OCI-LY1 (cell line): ENCODE measurements at regions not wholly inside any gene's neighbourhood (a gene's known extent, or its start where the extent isn't known, plus 50 kb on each side); places are given as distances from the start of the nearest gene placed in this dataset.

Source experiments
- H2AFZ ChIP-seq: fragments of 200-600 bp; sonication (generic), shearing (Covaris generic); 2 replicates; pipeline ENCODE4 v1.6.0; 2014; ENCODE audit warnings: antibody characterized with exemption, mild to moderate bottlenecking, low read length
- H3F3A ChIP-seq: fragments of 200-600 bp; sonication (generic), shearing (Covaris generic); 2 replicates; pipeline ENCODE4 v1.6.0; 2014; ENCODE audit warnings: mild to moderate bottlenecking, antibody characterized with exemption, low read length, moderate library complexity; ENCODE audit not compliant: insufficient read depth
- H3K27ac ChIP-seq: fragments of 200-600 bp; sonication (generic); 2 replicates; pipeline ENCODE4 v1.5.1; 2014; ENCODE audit warnings: low read length, mixed run types, mild to moderate bottlenecking, low read depth; ENCODE audit not compliant: poor library complexity, severe bottlenecking
- H3K27me3 ChIP-seq: fragments of 200-600 bp; sonication (generic); 2 replicates; pipeline ENCODE4 v1.6.0; 2014; ENCODE audit warnings: antibody characterized with exemption, mild to moderate bottlenecking, low read length, moderate library complexity; ENCODE audit not compliant: insufficient read depth
- H3K36me3 ChIP-seq: fragments of 200-600 bp; sonication (generic); 2 replicates; pipeline ENCODE4 v1.6.1; 2014; ENCODE audit warnings: mild to moderate bottlenecking, antibody characterized with exemption, low read length, moderate library complexity, mixed read lengths; ENCODE audit not compliant: insufficient read depth
- H3K4me1 ChIP-seq: fragments of 200-600 bp; sonication (generic); 2 replicates; pipeline ENCODE4 v1.5.1; 2014; ENCODE audit warnings: mild to moderate bottlenecking, low read length, moderate library complexity; ENCODE audit not compliant: insufficient read depth, severe bottlenecking
- H3K4me2 ChIP-seq: fragments of 200-600 bp; sonication (generic), shearing (Covaris generic); 2 replicates; pipeline ENCODE4 v1.6.1; 2014; ENCODE audit warnings: low read length
- H3K4me3 ChIP-seq: fragments of 200-600 bp; sonication (generic); 2 replicates; pipeline ENCODE4 v1.5.1; 2014; ENCODE audit warnings: low read length, low read depth, mild to moderate bottlenecking, mixed read lengths; ENCODE audit not compliant: poor library complexity, severe bottlenecking
- H3K79me2 ChIP-seq: fragments of 200-600 bp; shearing (Covaris generic); 2 replicates; pipeline ENCODE4 v1.6.1; 2016; ENCODE audit warnings: mixed run types, low read length, mixed read lengths; ENCODE audit not compliant: insufficient read depth
- H3K9ac ChIP-seq: fragments of 200-600 bp; sonication (generic), shearing (Covaris generic); 2 replicates; pipeline ENCODE4 v1.6.1; 2014; ENCODE audit warnings: mild to moderate bottlenecking, low read length, mixed read lengths
- H3K9me2 ChIP-seq: fragments of 200-600 bp; sonication (generic), shearing (Covaris generic); 2 replicates; pipeline ENCODE4 v1.6.1; 2014; ENCODE audit warnings: low read depth, mild to moderate bottlenecking, low read length, mixed read lengths
- H3K9me3 ChIP-seq: fragments of 200-600 bp; shearing (Covaris generic); 2 replicates; pipeline ENCODE4 v1.6.1; 2014; ENCODE audit warnings: low read length, mixed read lengths
- H4K20me1 ChIP-seq: fragments of 200-600 bp; sonication (generic), shearing (Covaris generic); 2 replicates; pipeline ENCODE4 v1.6.0; 2016; ENCODE audit warnings: mild to moderate bottlenecking, low read length; ENCODE audit not compliant: insufficient read depth
- EZH2 ChIP-seq: fragments of 200-600 bp; sonication (generic), shearing (Covaris generic); IDR thresholded peaks from 2 replicates; pipeline ENCODE4 v1.8.0; 2017; ENCODE audit warnings: borderline replicate concordance, mixed run types, mild to moderate bottlenecking, antibody characterized with exemption, low read length, moderate library complexity, mixed read lengths
- TF ChIP-seq, protein P1 (sequence below): fragments of 200-600 bp; sonication (generic), shearing (Covaris generic); IDR thresholded peaks from 2 replicates; pipeline ENCODE4 v1.5.1; 2017; ENCODE audit warnings: mild to moderate bottlenecking, antibody characterized with exemption, low read length, moderate library complexity, mixed read lengths

DNA sequence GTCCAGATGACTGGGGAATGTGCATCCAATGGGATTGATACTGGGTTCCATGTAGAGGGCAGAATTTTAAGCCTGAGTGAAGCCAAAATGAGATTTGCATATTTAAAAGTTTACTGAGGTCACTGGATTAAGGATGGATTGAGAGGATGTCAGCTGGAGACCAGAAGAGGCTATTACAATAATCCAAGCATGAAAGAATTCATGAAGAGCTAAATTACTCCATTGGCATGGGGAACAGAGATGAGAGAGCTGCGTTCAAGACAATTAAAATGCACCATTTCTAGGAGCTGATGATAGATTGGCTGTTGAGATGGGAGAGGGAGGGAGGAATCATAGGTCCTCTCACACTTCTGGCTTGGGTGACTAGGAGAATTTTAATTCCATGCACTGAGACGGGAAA is 158.5 kb downstream of the JCAD start:
- no peaks in the 10 kb centered on the region for H3K27me3 ChIP-seq
- no peaks in the 10 kb centered on the region for H3K36me3 ChIP-seq
- no peaks in the 10 kb centered on the region for H3K4me1 ChIP-seq
- no peak overlapping the region for H3K9ac ChIP-seq
- H3K9me2 ChIP-seq: no peaks in the 10 kb centered on the region
- no peak overlapping the region for H3K4me2 ChIP-seq
- TF ChIP-seq EZH2: no peak
- TF ChIP-seq, protein P1, sequence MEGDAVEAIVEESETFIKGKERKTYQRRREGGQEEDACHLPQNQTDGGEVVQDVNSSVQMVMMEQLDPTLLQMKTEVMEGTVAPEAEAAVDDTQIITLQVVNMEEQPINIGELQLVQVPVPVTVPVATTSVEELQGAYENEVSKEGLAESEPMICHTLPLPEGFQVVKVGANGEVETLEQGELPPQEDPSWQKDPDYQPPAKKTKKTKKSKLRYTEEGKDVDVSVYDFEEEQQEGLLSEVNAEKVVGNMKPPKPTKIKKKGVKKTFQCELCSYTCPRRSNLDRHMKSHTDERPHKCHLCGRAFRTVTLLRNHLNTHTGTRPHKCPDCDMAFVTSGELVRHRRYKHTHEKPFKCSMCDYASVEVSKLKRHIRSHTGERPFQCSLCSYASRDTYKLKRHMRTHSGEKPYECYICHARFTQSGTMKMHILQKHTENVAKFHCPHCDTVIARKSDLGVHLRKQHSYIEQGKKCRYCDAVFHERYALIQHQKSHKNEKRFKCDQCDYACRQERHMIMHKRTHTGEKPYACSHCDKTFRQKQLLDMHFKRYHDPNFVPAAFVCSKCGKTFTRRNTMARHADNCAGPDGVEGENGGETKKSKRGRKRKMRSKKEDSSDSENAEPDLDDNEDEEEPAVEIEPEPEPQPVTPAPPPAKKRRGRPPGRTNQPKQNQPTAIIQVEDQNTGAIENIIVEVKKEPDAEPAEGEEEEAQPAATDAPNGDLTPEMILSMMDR: no peak
- no peak overlapping the region for H2AFZ ChIP-seq
- H4K20me1 ChIP-seq: no peaks in the 10 kb centered on the region
- no peaks in the 10 kb centered on the region for H3K79me2 ChIP-seq
- no peaks in the 10 kb centered on the region for H3K9me3 ChIP-seq
- no peaks in the 10 kb centered on the region for H3F3A ChIP-seq
- H3K27ac ChIP-seq: no peak overlapping the region
- no peak overlapping the region for H3K4me3 ChIP-seq

DNA sequence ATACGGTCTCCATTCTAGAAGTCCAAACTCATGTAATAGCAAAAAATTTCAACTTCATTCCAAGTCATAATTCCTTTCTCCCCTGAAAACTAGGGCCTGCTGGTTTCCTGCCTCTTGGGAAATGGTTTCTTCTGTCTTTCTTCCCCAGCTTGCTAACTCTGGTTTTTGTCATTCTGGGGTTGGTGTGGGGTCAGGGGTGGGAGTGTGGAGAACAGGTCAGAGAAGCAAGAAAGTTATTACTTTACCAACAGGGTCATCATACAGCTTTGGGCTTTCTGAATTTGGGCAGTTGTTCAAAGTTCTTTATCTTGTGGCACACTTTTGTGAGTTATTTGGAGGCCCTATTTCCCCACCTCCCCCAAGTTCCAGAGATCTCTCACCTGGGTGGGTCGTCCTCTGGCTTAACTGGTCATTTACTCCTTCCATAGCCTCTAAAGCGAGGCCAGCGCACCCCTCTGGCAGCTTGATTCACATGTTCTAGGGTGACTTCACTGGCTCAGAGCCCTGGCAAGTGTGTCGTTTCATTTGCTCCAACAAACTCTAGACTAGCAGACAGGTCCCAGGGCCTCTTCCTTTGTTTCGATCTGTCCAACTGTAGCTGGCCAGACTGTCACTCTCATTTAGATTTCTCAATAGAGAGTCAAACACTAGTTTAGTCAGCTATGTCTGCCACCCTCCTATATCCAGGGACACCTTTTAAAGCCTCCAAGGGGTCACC is 161.2 kb downstream of the JCAD start:
- H3K4me2 ChIP-seq: no peak overlapping the region
- no peaks in the 10 kb centered on the region for H3K9me2 ChIP-seq
- no peak overlapping the region for H3K4me3 ChIP-seq

DNA sequence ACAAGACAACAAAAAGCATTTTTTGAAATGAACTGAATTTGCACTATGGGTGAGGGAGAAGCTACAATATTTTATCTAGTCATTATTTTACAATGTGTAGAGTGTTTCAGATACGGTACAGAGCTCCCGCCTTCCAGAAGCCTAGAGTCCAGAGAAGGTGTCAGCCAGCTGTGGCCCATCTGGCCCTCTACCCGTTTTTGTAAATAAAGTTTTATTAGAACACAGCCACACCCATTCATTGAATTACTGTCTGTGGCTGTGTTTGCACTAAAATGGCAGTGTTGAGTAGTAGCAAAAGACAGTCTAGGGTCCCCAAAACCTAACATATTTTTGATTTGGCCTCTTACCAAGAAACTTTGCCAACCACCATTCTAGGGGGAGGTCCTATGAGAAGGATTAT is 162.0 kb downstream of the JCAD start:
- Histone ChIP-seq H3K4me3 (no peak overlapping the region), H3K4me1 (no peaks in the 10 kb centered on the region), H3F3A (no peaks in the 10 kb centered on the region), H3K9ac (no peak overlapping the region), H4K20me1 (no peaks in the 10 kb centered on the region), H3K27ac (no peak overlapping the region), H3K9me3 (no peaks in the 10 kb centered on the region), H3K9me2 (no peaks in the 10 kb centered on the region), H3K79me2 (no peaks in the 10 kb centered on the region), H3K36me3 (no peaks in the 10 kb centered on the region), H3K27me3 (no peaks in the 10 kb centered on the region), H3K4me2 (no peak overlapping the region), H2AFZ (no peak overlapping the region)
- TF ChIP-seq EZH2: no peak

More for the DNA sequence above, 161.2 kb downstream of the JCAD start:
- Histone ChIP-seq H3K36me3 (no peaks in the 10 kb centered on the region), H3F3A (no peaks in the 10 kb centered on the region), H2AFZ (no peak overlapping the region), H4K20me1 (no peaks in the 10 kb centered on the region), H3K79me2 (no peaks in the 10 kb centered on the region), H3K27me3 (no peaks in the 10 kb centered on the region), H3K27ac (no peak overlapping the region), H3K9me3 (no peaks in the 10 kb centered on the region), H3K4me1 (no peaks in the 10 kb centered on the region), H3K9ac (no peak overlapping the region)
- TF ChIP-seq EZH2: no peak
- TF ChIP-seq, protein P1: no peak

DNA sequence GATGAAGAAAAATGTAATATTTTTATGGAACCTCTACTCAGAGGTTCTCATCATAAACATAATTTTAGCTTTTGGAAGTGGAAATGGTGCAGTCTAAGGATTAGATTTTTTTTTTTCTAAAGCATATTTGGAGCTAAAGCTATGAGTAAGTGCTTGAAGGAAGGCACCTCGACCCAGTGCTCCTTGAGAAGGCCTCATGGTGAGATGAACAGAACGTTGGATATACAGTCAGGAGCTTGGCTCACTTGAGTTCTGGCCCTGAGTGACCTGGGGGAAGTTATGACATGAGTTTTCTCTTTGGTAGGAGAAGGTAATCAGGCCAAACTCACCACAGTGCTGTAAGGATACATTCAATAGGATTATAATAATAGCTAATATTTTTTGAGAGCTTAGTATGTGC is 163.3 kb downstream of the JCAD start:
- Histone ChIP-seq H3K9ac (no peak overlapping the region), H3K9me2 (no peaks in the 10 kb centered on the region), H3K4me2 (no peak overlapping the region), H3K4me1 (no peaks in the 10 kb centered on the region), H3K9me3 (no peaks in the 10 kb centered on the region), H3K79me2 (no peaks in the 10 kb centered on the region), H3K36me3 (no peaks in the 10 kb centered on the region), H3K27me3 (no peaks in the 10 kb centered on the region), H3K27ac (no peak overlapping the region), H3F3A (no peaks in the 10 kb centered on the region), H2AFZ (no peak overlapping the region), H3K4me3 (no peak overlapping the region), H4K20me1 (no peaks in the 10 kb centered on the region)
- TF ChIP-seq, protein P1: no peak
- TF ChIP-seq EZH2: no peak
